ENCODE measurements at regions not wholly inside any gene's neighbourhood (a gene's known extent, or its start where the extent isn't known, plus 50 kb on each side); places are given as distances from the start of the nearest gene placed in this dataset.
"Not testable (repeated sequence)": the region's sequence is repeated elsewhere in the genome, so short reads cannot be mapped to it uniquely, and the experiment has no call there.

- no peak for DNase-seq (ENCODE audit: low read depth)
Observed at GRCh38 chr10:60513281-60513680, 123.6 kb upstream of the ANK3 start.

GRCh38 chr10:60511477-60512229 is 122.0 kb upstream of the ANK3 start:
- no peak for DNase-seq (ENCODE audit: low read depth)

- no peak for DNase-seq (ENCODE audit: low read depth)
Observed at GRCh38 chr10:60508831-60509230, 119.2 kb upstream of the ANK3 start.

DNA sequence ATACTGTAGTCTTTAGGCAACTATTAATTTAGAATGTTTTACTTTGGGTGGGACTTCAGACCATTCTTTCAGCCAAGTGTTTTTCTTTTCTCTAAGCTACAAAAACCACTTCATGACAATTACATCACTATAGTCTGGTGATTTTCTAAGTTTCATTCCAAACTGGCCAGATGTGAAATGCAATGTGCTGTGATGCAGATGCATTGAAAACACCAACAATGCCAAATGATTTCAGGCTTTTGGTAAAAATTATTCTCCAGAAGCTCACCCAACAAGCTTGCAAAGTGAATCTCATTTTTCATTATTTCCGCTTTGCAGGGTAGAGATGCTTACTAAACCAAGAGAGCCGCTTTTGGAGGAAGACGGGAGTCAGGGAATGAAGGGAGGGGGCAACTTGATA is 118.4 kb upstream of the ANK3 start:
- no peak for DNase-seq (ENCODE audit: low read depth)

- no peak for DNase-seq (ENCODE audit: low read depth)
Observed at GRCh38 chr10:60502621-60503020, 112.9 kb upstream of the ANK3 start.

DNA sequence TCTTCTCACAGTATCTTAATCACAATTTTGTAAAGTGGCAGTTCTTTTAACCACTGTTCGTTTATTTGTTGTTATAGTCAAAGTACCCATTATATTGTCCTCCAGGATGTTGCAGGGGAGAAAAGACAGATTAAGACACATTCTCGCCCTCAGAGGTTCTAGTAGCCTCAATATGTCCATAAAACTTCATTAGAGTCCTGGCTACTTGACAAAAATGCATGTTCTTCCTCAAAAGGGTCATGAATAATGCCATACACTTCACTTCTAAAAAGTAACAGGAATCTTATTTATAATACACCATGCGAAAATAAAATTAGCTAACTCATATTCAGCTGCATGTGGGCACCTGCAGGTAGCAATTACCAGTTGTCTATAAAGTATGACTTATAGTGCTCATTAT is 109.3 kb upstream of the ANK3 start:
- no peak for DNase-seq (ENCODE audit: low read depth)

- no peak for DNase-seq (ENCODE audit: low read depth)
Observed at GRCh38 chr10:60497364-60497763, 107.7 kb upstream of the ANK3 start.

GRCh38 chr10:60496181-60496580 is 106.5 kb upstream of the ANK3 start:
- DNase-seq (ENCODE audit: low read depth): no peak

GRCh38 chr10:60495338-60496055 is 105.8 kb upstream of the ANK3 start:
- DNase-seq (ENCODE audit: low read depth): no peak

GRCh38 chr10:60494774-60495173 is 105.1 kb upstream of the ANK3 start:
- no peak for DNase-seq (ENCODE audit: low read depth)

GRCh38 chr10:60491162-60491561 is 101.5 kb upstream of the ANK3 start:
- DNase-seq (ENCODE audit: low read depth): no peak

DNA sequence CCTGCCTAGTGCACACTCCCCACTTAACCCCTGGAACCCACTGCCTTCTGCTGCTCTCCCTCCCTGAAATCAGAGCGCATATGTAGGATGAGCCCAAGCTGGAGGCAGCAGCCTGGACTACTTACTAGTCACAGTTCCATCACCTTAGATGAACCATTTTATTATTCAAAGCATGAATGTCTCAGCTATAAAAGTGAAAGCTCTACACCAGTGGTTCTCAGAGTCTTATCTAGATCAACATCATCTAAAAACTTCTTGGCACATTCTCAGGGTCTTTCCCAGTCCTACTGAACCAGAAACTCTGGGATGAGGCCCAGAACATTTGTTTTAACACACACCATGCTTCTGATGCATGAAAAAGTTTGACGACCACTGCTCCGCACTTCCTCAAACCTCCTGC is 100.3 kb upstream of the ANK3 start:
- DNase-seq (ENCODE audit: low read depth): no peak

DNA sequence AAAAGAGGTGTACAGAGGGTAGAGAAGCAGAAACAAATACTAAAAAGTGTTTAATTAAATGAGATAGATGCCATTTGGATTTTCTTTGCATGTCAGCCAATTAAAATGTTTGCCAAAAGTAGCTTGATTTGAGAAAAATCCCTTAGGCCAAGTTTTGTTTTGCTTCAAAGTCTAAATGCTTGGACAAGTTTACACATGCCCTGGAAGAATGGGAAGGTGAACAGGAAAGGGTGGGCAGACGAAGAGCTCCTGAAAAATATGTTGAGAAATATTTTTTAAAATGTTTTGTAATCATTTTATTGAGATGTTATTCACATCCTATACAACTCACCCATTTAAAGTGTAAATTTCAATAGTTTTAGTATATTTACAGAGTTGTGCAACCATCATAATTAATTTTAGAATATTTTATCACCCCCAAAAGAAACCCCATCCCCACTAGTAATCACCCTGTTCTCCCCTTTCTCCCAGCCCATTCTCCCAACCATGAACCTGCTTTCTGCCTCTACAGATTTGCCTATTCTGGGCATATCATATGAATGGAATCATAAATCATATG is 98.5 kb upstream of the ANK3 start:
- DNase-seq (ENCODE audit: low read depth): no peak

DNA sequence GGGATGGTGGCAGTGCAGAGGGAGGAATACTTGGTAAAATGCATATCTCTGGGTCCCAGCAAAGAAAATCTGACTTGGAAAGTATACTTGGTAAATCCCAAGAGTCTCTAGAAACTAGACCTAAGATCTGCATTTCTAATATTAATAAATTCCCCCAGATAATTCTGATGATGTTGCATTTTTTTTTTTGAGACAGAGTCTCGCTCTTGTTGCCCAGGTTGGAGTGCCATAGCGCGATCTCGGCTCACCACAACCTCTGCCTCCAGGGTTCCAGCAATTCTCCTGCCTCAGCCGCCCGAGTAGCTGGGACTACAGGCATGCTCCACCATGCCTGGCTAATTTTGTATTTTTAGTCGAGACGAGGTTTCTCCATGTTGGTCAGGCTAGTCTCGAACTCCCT is 97.9 kb upstream of the ANK3 start:
- DNase-seq (ENCODE audit: low read depth): no peak

- DNase-seq (ENCODE audit: low read depth): no peak
Observed at GRCh38 chr10:60485025-60485424, 95.3 kb upstream of the ANK3 start.

DNA sequence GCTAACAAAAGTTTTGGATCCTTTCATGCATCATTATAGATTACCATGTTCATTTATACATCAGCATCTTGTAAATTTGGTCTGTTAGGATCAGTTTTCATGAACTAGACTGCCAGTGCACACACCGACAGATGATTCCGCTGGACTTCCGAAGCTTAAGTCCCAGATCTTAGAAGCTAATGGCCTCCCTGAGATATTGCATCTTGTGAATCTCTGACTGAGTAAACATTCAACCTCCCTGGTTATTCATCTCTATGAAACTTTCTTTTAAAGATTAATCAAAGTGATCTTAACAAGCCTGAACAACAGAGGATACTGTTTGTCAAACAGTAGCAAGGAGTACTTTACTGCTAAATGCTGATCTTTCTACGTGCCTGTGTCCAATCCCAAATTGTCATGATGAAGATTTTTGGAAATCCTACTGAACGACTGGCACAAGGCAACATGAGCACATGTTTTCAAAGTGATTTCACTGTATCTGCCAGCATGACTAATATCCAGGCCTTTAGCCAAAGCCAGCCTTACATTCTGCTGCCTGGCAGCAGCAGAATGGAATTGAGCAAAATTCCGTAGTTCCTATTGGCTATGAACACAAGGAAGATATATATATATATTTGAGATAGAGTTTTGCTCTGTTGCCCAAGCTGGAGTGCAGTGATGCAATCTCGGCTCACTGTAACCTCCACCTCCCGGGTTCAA is 91.3 kb upstream of the ANK3 start:
- no peak for DNase-seq (ENCODE audit: low read depth)

DNA sequence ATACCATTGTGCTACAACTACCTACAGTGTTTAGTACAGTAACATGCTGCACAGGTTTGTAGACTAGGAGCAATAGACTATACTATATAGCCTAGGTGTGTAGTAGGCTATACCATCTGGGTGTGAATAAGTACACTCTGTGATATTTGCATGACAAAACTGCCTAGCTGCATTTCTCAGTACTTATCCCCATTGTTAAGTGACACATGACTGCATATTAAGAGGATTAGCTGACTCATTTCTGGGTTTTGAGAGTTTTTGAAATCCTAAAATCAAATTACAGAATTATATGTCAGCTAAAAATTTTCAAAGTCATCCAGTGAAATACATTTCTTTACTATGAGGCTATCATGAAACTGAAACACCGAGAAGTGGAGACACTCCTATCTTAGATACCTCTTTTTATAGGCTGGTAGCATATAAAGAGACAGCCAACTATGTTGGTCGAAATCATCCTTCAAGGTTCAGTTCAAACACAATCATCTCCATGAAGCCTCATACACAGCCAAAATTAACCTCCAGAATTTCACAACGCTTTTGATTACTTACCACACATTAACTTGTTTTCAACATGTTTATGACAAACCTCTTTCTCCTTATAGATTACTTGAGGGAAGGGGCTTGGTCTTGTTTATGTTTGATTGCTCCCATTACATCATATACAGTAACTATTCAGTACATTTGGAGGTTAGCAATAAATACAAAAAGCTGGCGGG is 89.8 kb upstream of the ANK3 start:
- DNase-seq (ENCODE audit: low read depth): no peak

- DNase-seq (ENCODE audit: low read depth): no peak
Observed at GRCh38 chr10:60476451-60476850, 86.8 kb upstream of the ANK3 start.

GRCh38 chr10:60473557-60473956 is 83.9 kb upstream of the ANK3 start:
- DNase-seq (ENCODE audit: low read depth): no peak

GRCh38 chr10:60470091-60470490 is 80.4 kb upstream of the ANK3 start:
- no peak for DNase-seq (ENCODE audit: low read depth)

DNA sequence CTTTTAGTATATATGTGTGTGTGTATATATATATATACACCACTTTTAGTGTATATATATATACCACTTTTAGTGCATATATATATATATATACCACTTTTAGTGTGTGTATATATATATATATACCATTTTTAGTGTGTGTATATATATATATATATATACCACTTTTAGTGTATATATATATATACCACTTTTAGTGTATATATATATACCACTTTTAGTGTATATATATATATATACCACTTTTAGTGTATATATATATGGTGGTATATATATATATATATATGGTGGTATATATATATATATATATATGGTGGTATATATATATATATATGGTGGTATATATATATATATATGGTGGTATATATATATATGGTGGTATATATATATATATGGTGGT is 79.5 kb upstream of the ANK3 start:
- DNase-seq (ENCODE audit: low read depth): not testable (repeated sequence)

- DNase-seq (ENCODE audit: low read depth): no peak
Observed at GRCh38 chr10:60467202-60467546, 77.5 kb upstream of the ANK3 start.

All from activated T-cell treated with anti-CD3 and anti-CD28 coated beads for 48 hours (primary cell).